Bone marrow (tissue), 2 donors: ENCODE measurements at regions not wholly inside any gene's neighbourhood (a gene's known extent, or its start where the extent isn't known, plus 50 kb on each side); places are given as distances from the start of the nearest gene placed in this dataset.

Source experiments
- DNase-seq, 2 donors: peaks; one replicate each; lab custom pipeline; 2025; lab: John Stamatoyannopoulos, UW

- DNase-seq: no peak
These were observed 143.3 kb downstream of the CYP26B1 start for GRCh38 chr2:72004201-72004915.

DNA sequence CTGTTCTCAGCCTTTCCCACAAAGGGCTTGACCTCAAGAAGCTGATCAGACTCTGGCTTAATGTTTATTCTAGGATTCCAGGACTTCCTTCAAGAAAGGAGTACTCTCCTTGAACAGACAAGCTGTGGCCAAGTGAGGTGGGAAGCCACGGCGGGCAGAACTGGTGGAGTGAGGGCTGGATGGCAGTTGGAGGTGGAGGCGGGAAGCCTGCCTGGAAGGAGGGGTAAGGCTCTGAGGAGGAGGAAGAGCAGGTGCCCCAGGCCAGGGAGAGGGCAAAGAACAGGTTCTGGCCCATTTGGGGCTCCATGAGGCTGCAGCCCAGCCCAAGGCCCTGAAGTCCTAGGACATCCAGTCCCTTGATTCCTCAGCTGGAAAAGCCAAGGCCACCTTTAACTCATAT, 143.9 kb downstream of the CYP26B1 start:
- no peak for DNase-seq

GRCh38 chr2:72003124-72003523, 144.5 kb downstream of the CYP26B1 start:
- no peak for DNase-seq

GRCh38 chr2:72001937-72002690, 145.5 kb downstream of the CYP26B1 start:
- DNase-seq: no peak

- DNase-seq: no peak
These were observed 147.6 kb downstream of the CYP26B1 start for GRCh38 chr2:72000110-72000509.

DNA sequence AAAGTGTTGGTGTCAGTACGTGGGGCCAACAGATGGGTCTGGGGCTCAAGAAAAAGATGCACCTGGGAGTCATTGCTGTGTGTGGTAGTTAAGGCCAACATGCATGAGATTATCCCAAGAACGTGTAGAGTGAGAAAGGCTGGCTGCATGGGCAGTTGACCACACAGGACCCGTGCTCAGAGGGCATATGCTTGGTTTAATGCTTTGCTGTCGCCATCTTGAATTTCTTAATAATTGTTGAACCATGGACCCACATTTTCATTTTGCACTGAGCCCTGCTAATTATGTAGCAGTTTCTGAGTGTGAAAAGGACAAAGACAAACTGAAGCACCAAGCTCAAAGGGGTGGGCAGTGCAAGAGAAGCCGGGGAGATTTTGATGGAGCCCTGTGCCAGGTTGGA, 148.1 kb downstream of the CYP26B1 start:
- DNase-seq: no peak

- DNase-seq: no peak
These were observed 149.8 kb downstream of the CYP26B1 start for GRCh38 chr2:71997843-71998242.

- no peak for DNase-seq
These were observed 152.5 kb downstream of the CYP26B1 start for GRCh38 chr2:71995067-71995665.

DNA sequence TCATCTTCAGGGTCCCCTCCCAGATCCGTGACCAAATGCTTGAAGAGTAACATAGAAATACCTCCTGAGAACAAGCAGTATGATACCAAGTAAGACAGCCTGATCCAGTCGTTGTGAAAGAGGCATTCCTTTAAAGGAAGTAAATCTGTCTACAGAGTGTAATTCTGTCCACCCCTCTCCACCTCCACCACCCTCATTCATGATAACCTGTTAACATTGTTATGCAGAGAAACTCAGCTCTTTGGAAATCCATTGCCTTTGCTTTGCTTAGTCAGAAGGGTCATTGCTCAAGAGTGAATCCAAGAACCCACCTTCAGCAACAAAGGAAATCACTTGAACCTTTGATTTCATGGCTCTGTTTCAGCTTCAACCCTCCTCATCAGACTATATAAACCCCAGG, 155.6 kb downstream of the CYP26B1 start:
- DNase-seq: no peak

DNA sequence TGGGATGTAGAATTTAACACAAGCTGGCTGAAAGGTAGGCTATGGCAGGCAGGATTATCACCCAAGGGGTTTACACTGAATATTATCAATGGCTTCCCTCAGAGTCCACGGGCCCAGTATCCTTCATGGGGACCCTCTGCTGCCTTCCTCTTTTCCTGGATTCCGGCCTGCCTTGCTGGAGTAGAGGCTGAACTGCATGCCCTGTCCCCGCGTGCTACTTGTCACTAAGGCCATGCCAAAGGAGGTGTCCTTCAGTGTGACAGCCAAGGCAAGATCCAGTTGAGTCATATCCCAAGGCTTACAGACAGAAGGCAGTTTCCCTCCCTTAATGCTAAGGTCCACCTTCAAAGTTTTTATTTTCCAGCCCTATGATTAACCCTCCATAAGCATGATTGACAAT, 156.3 kb downstream of the CYP26B1 start:
- DNase-seq: no peak

DNA sequence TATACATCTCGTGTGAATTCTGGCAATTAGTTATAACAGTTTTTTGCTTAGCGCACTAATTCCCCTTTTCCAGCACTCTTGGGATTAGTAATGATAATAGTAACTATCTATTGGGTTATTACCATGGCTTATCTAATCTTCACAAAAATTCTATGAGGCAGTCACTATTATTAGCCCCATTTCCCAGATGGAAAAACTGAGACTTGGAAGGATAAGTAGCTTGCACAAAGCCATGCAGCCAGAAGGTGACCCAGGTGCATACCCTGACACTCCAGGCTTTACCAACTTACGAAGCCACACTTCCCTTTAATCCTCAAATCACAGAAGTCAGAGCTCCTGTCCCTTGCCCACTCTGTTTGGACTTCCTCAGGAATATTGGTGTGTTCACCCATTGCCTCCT, 156.8 kb downstream of the CYP26B1 start:
- DNase-seq: no peak

GRCh38 chr2:71990122-71990521, 157.5 kb downstream of the CYP26B1 start:
- no peak for DNase-seq

GRCh38 chr2:71989671-71990070, 158.0 kb downstream of the CYP26B1 start:
- DNase-seq: no peak

- no peak for DNase-seq
These were observed 159.5 kb downstream of the CYP26B1 start for GRCh38 chr2:71988170-71988569.

DNA sequence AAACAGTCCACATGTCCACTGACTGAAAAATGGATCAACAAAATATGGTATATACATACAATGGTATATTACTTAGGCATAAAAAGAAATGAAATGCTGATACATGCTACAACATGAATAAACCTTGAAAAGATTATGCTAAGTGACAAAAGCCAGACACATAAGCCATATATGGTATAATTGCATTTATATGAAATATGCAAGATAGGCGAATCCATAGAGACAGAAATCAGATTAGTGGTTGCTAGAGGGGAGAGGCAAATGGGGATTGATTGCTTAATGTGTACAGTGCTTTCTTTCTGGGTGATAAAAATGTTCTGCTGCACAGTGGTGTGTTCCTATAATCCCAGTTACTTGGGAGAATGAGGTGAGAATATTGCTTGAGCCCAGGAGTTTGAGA, 171.0 kb downstream of the CYP26B1 start:
- DNase-seq: no peak

GRCh38 chr2:71974846-71975245, 172.8 kb downstream of the CYP26B1 start:
- DNase-seq: no peak

DNA sequence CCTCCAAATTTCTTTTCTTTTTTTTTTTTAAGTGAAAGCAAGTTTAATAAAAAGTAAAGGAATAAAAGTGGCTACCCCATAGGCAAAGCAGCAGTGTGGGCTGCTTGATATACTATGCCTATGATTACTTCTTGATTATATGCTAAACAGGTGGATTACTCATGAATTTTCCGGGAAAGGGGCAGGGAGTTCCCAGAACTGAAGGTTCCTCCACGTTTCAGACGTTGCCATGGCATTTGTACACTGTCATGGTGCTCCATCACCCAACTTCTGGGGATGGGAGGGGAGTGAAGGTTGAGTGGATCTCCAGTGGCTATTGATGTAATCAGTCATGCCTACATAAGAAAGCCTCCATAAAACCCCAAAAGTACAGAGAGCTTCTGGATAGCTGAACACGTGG, 176.2 kb downstream of the CYP26B1 start:
- no peak for DNase-seq

DNA sequence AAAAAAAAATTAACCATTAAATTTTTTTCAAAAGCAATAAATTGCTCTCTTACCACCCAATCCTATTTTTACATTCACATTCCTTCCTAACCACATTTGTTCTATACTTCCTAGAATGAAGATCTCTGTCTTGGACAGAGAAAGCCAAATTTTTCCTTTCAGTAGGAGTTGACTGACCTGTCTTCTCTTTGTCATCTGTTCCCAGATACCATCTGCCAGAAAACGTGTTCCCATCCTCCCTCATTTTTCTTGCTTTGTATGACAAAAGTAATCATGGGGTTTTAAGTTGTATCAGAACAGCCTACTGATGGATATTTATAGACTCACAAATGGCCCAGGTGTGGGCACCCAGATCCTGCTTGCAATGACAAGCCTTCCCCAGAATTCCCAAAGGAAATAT, 182.1 kb downstream of the CYP26B1 start:
- DNase-seq: no peak

- no peak for DNase-seq
These were observed 184.6 kb downstream of the CYP26B1 start for GRCh38 chr2:71962911-71963694.

GRCh38 chr2:71962350-71962749, 185.3 kb downstream of the CYP26B1 start:
- no peak for DNase-seq

- DNase-seq: no peak
These were observed 186.2 kb downstream of the CYP26B1 start for GRCh38 chr2:71961289-71962027.

GRCh38 chr2:71959494-71959893, 188.2 kb downstream of the CYP26B1 start:
- no peak for DNase-seq
